Peyer's patch (tissue), 4 donors: ENCODE measurements at regions not wholly inside any gene's neighbourhood (a gene's known extent, or its start where the extent isn't known, plus 50 kb on each side); places are given as distances from the start of the nearest gene placed in this dataset.
"Not testable (repeated sequence)": the region's sequence is repeated elsewhere in the genome, so short reads cannot be mapped to it uniquely, and the experiment has no call there.

ENCODE experiments used
- DNase-seq, 3 donors: peaks; one replicate each; pipeline ENCODE4 v3.0.0-alpha.2; 2017 to 2019
- H3K27ac ChIP-seq, 4 donors: fragments of 200-600 bp; sonication (generic); one replicate each; pipeline ENCODE4 v1.5.1; 2016 to 2019
- H3K27me3 ChIP-seq, 2 donors: fragments of 200-600 bp; sonication (generic); one replicate each; pipeline ENCODE4 v1.5.1; 2019
- H3K36me3 ChIP-seq, 3 donors: fragments of 200-600 bp; sonication (generic); one replicate each; pipeline ENCODE4 v1.5.1; 2016 to 2019
- H3K4me1 ChIP-seq, 4 donors: fragments of 200-600 bp; sonication (generic); one replicate each; pipeline ENCODE4 v1.5.1; 2016 to 2019
- H3K4me3 ChIP-seq, 4 donors: fragments of 200-600 bp; sonication (generic); 1 replicate in 3 of 4; 2 replicates in 1 of 4; pipeline ENCODE4 v1.5.1; 2016 to 2019; ENCODE audit warnings: mild to moderate bottlenecking in 1 of 4
- H3K9me3 ChIP-seq, 4 donors: fragments of 200-600 bp; sonication (generic); one replicate each; pipeline ENCODE4 v1.5.1; 2016 to 2019; ENCODE audit warnings: mild to moderate bottlenecking in 1 of 4
- POLR2A ChIP-seq, 2 donors: fragments of 450-650 bp; IDR thresholded peaks; one replicate each; pipeline ENCODE4 v1.5.1; 2017; ENCODE audit warnings: antibody characterized with exemption in 2 of 2, mild to moderate bottlenecking in 2 of 2, moderate library complexity in 2 of 2
- TF ChIP-seq, protein P1 (sequence below), 6 experiments: fragments of 450-650 bp in 4 of 6; fragments of 200-600 bp in 2 of 6; sonication (generic) in 1 of 6; IDR thresholded peaks; one replicate each; pipeline ENCODE4 v1.5.1; 2017 to 2019; ENCODE audit warnings: antibody characterized with exemption in 6 of 6, mild to moderate bottlenecking in 3 of 6, moderate library complexity in 1 of 6

DNA sequence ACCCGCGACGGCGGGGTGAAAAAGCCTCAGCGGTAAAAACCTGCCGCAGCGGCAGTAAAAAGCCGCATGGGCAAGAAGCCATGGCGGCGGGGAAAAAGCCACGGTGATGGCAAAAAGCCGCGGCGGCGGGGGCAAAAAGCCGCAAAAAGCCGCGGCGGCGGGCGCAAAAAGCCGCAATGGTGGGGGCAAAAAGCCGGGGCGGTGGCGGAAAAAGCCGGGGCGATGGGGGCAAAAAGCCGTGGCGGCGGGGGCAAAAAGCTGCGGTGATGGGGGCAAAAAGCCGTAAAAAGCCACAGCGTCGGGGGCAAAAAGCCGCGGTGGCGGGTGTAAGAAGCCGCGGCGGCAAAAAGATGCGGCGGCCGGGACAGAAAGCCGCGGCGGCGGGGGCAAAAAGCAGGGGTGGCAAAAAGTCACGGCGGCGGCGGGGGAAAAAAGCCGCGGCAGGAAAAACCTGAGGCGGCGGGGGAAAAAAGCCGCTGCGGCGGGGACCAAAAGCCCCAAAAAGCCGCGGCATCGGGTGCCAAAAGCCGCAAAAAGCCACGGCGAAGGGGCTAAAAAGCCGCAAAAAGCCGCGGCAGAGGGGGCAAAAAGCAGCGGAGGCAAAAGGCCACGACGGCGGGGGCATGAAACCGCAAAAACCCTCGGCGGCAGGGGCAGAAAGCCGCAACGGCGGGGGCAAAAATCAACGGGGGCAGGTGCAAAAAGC lies 488.5 kb downstream of the ZNF33B start:
- Histone ChIP-seq H3K27ac (no peak overlapping the region), H3K9me3 (peaks cover 0 to 15% (median 2%) of the 10 kb centered on the region in 4 donors), H3K36me3 (no peaks in the 10 kb centered on the region), H3K4me3 (no peak overlapping the region), H3K27me3 (no peaks in the 10 kb centered on the region), H3K4me1 (no peaks in the 10 kb centered on the region)
- no peak for DNase-seq
- TF ChIP-seq, protein P1, sequence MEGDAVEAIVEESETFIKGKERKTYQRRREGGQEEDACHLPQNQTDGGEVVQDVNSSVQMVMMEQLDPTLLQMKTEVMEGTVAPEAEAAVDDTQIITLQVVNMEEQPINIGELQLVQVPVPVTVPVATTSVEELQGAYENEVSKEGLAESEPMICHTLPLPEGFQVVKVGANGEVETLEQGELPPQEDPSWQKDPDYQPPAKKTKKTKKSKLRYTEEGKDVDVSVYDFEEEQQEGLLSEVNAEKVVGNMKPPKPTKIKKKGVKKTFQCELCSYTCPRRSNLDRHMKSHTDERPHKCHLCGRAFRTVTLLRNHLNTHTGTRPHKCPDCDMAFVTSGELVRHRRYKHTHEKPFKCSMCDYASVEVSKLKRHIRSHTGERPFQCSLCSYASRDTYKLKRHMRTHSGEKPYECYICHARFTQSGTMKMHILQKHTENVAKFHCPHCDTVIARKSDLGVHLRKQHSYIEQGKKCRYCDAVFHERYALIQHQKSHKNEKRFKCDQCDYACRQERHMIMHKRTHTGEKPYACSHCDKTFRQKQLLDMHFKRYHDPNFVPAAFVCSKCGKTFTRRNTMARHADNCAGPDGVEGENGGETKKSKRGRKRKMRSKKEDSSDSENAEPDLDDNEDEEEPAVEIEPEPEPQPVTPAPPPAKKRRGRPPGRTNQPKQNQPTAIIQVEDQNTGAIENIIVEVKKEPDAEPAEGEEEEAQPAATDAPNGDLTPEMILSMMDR (IDR thresholded peaks at IDR 0.05): no peak
- TF ChIP-seq POLR2A (IDR thresholded peaks at IDR 0.05): no peak

DNA sequence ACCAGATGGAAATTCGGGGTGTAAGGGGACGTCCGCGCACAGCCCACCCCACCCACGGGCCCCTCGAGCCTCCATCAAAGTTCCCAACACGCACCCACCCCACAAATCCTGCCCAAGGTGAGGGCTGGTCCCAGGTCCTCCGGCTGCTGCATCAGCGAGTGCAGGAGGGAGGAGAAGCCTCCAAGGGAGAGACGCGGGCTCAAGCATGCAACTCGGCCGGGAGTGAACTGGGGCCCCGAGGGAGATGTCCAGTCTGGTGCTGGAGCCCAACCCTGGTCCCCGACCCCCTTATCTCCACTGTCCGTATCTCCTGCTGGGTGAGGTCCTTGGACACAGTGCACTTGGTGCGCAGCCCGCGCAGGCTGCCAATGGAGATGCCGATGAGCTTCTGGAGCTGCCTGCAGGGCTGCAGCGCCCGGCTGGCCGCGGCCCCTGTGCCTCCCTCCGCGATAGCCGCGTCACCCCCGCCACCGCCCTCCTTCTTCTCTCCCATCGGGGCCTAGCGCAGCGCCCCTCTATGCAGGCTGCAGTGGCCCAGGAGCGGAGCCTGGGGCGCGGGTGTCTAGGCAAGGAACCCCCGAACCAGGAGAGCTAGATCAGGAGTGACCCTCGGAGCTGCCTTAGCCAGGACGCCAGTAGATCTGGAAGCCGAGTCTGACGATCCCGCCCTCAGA lies 489.2 kb downstream of the ZNF33B start:
- TF ChIP-seq POLR2A (IDR thresholded peaks at IDR 0.05): no peak
- TF ChIP-seq, protein P1 (IDR thresholded peaks at IDR 0.05): no peak
- H3K9me3 ChIP-seq: peaks cover 0 to 15% (median 2%) of the 10 kb centered on the region in 4 donors

GRCh38 chr10:42146165-42146564 lies 492.2 kb downstream of the ZNF33B start:
- not testable (repeated sequence) for H3K4me1 ChIP-seq
- peaks cover 0 to 15% (median 2%) of the 10 kb centered on the region in 4 donors for H3K9me3 ChIP-seq

More for the DNA sequence above, 489.2 kb downstream of the ZNF33B start:
- Histone ChIP-seq H3K4me3 (no peak overlapping the region), H3K27me3 (no peaks in the 10 kb centered on the region), H3K36me3 (no peaks in the 10 kb centered on the region), H3K4me1 (no peaks in the 10 kb centered on the region), H3K27ac (no peak overlapping the region)
- DNase-seq: peak in 2 of 3 donors; percentile 43 to 46

DNA sequence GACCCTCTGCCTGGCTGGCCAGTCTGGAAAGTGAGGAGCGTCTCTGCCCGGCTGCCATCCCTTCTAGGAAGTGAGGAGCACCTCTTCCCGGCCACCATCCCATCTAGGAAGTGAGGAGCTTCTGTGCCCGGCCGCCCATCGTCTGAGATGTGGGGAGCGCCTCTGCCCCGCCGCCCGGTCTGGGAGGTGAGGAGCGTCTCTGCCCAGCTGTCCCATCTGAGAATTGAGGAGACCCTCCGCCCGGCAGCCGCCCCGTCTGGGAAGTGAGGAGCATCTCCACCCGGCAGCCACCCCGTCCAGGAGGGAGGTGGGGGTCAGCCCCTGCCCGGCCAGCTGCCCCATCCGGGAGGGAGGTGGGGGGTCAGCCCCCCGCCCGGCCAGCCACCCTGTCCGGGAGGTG lies 500.3 kb downstream of the ZNF33B start:
- H3K4me3 ChIP-seq, H3K4me1 ChIP-seq, H3K27me3 ChIP-seq, DNase-seq, H3K36me3 ChIP-seq, H3K27ac ChIP-seq, H3K9me3 ChIP-seq: not testable (repeated sequence)

More at GRCh38 chr10:42146165-42146564, 492.2 kb downstream of the ZNF33B start:
- not testable (repeated sequence) for H3K27me3 ChIP-seq, H3K36me3 ChIP-seq, DNase-seq, H3K4me3 ChIP-seq, H3K27ac ChIP-seq

DNA sequence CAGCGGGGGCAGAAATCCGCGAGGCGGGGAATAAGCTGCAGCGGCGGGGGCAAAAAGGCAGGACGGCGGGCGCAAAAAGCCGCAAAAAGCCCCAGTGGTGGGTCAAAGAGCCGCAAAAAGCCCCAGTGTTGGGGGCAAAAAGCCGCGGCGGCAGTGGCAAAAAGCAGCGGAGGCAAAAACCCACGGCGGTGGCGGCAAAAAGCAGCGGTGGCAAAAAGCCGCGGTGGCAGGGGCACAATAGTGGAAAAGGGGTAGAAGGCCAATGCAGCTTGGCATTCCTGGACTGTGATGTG lies 525.3 kb downstream of the ZNF33B start:
- Histone ChIP-seq H3K36me3 (no peaks in the 10 kb centered on the region), H3K4me3 (no peak overlapping the region), H3K27ac (no peak overlapping the region), H3K27me3 (no peaks in the 10 kb centered on the region), H3K9me3 (peaks cover 0 to 7% (median 0%) of the 10 kb centered on the region in 4 donors), H3K4me1 (no peaks in the 10 kb centered on the region)
- TF ChIP-seq, protein P1 (IDR thresholded peaks at IDR 0.05): no peak
- no peak for TF ChIP-seq POLR2A (IDR thresholded peaks at IDR 0.05)
- DNase-seq: no peak

DNA sequence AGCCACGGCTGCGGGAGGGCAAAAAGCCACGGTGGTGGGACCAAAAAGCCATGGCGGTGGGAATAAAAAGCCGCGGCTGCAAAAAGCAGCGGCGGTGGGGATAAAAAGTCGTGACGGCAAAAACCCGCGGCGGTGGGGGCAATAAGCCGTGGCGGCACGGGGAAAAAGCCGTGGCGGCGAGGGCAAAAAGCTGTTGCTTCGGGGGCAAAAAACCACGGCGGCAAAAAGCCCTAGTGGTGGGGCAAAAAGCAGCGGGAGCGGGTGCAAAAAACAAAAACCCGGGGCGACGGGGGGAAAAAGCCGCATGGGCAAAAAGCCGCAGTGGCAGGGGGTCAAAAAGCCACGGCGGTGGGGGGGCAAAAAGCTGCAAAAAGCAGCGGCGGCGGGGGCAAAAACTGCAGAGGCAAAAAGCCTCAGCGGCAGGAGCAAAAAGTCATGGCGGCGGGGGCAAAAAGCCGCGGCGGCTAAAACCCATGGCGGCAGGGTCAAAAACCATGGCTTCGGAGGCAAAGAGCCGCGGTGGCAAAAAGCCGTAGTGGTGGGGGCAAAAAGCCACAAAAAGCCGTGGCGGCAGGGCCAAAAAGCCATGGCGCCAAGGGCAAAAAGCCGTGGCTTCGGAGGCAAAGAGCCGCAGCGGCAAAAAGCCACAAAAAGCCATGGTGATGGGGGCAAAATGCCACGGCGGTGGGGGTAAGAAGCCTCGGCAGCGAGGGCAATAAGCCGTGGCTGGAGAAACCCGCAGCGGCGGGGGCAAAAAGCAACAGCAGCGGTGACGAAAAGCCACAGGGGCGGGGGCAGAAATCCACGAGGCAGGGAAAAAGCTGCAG lies 525.8 kb downstream of the ZNF33B start:
- Histone ChIP-seq H3K4me3 (no peak overlapping the region), H3K27me3 (no peaks in the 10 kb centered on the region), H3K4me1 (no peaks in the 10 kb centered on the region), H3K36me3 (no peaks in the 10 kb centered on the region), H3K27ac (no peak overlapping the region), H3K9me3 (peaks cover 0 to 7% (median 0%) of the 10 kb centered on the region in 4 donors)
- TF ChIP-seq, protein P1 (IDR thresholded peaks at IDR 0.05): no peak
- no peak for TF ChIP-seq POLR2A (IDR thresholded peaks at IDR 0.05)
- peak in 1 of 3 donors; percentile 37 for DNase-seq
